IMR-90 (cell line): ENCODE measurements at regions not wholly inside any gene's neighbourhood (a gene's known extent, or its start where the extent isn't known, plus 50 kb on each side); places are given as distances from the start of the nearest gene placed in this dataset.

Experiments
- ATAC-seq: fragments of 200-7000 bp; cut with Tn5 transposase; 2 replicates; pipeline ENCODE4 v1.9.1; 2020; ENCODE audit warnings: low read depth, mild to moderate bottlenecking, moderate library complexity
- BruUV-seq: library from RNA; stranded (reverse); fragments of 400-500 nt; replicated peaks from 2 replicates; lab custom pipeline; 2021; lab: Mats Ljungman, UMichigan
- CTCF ChIA-PET: fragments of 300-600 bp; formaldehyde crosslinking; extraction: SDS; loops from one replicate; lab custom pipeline; 2021; ENCODE audit warnings: antibody characterized with exemption; lab: Yijun Ruan, JAX
- POLR2A ChIA-PET: fragments of 300-600 bp; sonication (Branson Sonifier 250); formaldehyde crosslinking; loops from one replicate; lab custom pipeline; 2022; ENCODE audit warnings: antibody characterized with exemption; ENCODE audit not compliant: unreplicated experiment; lab: Charles Lee
- DNase-seq: peaks from one replicate; pipeline ENCODE4 v3.0.0; 2013
- H2AFZ ChIP-seq: replicated peaks from 2 replicates; pipeline ENCODE3; 2013; ENCODE audit warnings: low read length, mild to moderate bottlenecking; ENCODE audit not compliant: poor library complexity
- H2AK5ac ChIP-seq: 2 replicates; pipeline ENCODE4 v1.6.1; 2013; ENCODE audit warnings: low read depth, low read length, inconsistent platforms
- H2AK9ac ChIP-seq: replicated peaks from 2 replicates; pipeline ENCODE3; 2013; ENCODE audit warnings: mild to moderate bottlenecking, low read depth, low read length, moderate library complexity; ENCODE audit not compliant: poor library complexity
- H2BK120ac ChIP-seq: 2 replicates; pipeline ENCODE4 v1.6.1; 2013; ENCODE audit warnings: low read depth, low read length, inconsistent platforms
- H2BK15ac ChIP-seq: 3 replicates; pipeline ENCODE4 v1.6.1; 2013; ENCODE audit warnings: low read depth, low read length, inconsistent platforms
- H2BK20ac ChIP-seq: 2 replicates; pipeline ENCODE4 v1.6.1; 2013; ENCODE audit warnings: low read depth, mild to moderate bottlenecking, inconsistent platforms, low read length, moderate library complexity
- H2BK5ac ChIP-seq: 2 replicates; pipeline ENCODE4 v1.6.1; 2013; ENCODE audit warnings: mild to moderate bottlenecking, low read depth, low read length, inconsistent platforms; ENCODE audit not compliant: poor library complexity, severe bottlenecking
- H3K14ac ChIP-seq: replicated peaks from 2 replicates; pipeline ENCODE4 v1.6.1; 2013; ENCODE audit warnings: low read depth, low read length, inconsistent platforms
- H3K18ac ChIP-seq: 2 replicates; pipeline ENCODE4 v1.6.1; 2013; ENCODE audit warnings: low read depth, low read length, control low read depth
- H3K23ac ChIP-seq: 2 replicates; pipeline ENCODE4 v1.6.1; 2013; ENCODE audit warnings: low read depth, low read length, inconsistent platforms
- H3K27ac ChIP-seq: 2 replicates; pipeline ENCODE4 v1.5.1; 2013; ENCODE audit warnings: mild to moderate bottlenecking, control low read depth, low read length; ENCODE audit not compliant: insufficient read depth
- H3K27me3 ChIP-seq: 2 replicates; pipeline ENCODE4 v1.6.1; 2013; ENCODE audit warnings: low read length; ENCODE audit not compliant: control insufficient read depth, insufficient read depth
- H3K36me3 ChIP-seq: 2 replicates; pipeline ENCODE4 v1.6.1; 2013; ENCODE audit warnings: low read length, mixed read lengths; ENCODE audit not compliant: control insufficient read depth, insufficient read depth
- H3K4ac ChIP-seq: 2 replicates; pipeline ENCODE4 v1.6.1; 2013; ENCODE audit warnings: low read depth, low read length, inconsistent platforms
- H3K4me1 ChIP-seq: 2 replicates; pipeline ENCODE4 v1.6.1; 2013; ENCODE audit warnings: low read length, mixed read lengths; ENCODE audit not compliant: control insufficient read depth, insufficient read depth
- H3K4me2 ChIP-seq: 2 replicates; pipeline ENCODE4 v1.6.1; 2013; ENCODE audit warnings: low read depth, mild to moderate bottlenecking, control low read depth, low read length, moderate library complexity
- H3K4me3 ChIP-seq: 2 replicates; pipeline ENCODE4 v1.5.1; 2013; ENCODE audit warnings: low read depth, mild to moderate bottlenecking, control low read depth, low read length, moderate library complexity; ENCODE audit not compliant: insufficient read depth
- H3K56ac ChIP-seq: 2 replicates; pipeline ENCODE4 v1.6.1; 2013; ENCODE audit warnings: low read length, inconsistent platforms; ENCODE audit not compliant: insufficient read depth; ENCODE audit errors: extremely low read depth
- H3K79me1 ChIP-seq, 2 experiments: 2 replicates each; pipeline ENCODE4 v1.6.1; 2013; ENCODE audit warnings: low read length in 2 of 2, inconsistent platforms in 1 of 2, low read depth in 1 of 2
- H3K9ac ChIP-seq: 2 replicates; pipeline ENCODE4 v1.6.1; 2013; ENCODE audit warnings: low read depth, low read length, control low read depth
- H3K9me1 ChIP-seq: 2 replicates; pipeline ENCODE4 v1.6.1; 2013; ENCODE audit warnings: low read length, inconsistent platforms; ENCODE audit not compliant: insufficient read depth
- H3K9me3 ChIP-seq: 2 replicates; pipeline ENCODE4 v1.6.1; 2013; ENCODE audit warnings: low read length; ENCODE audit not compliant: control insufficient read depth, insufficient read depth
- H4K20me1 ChIP-seq: 2 replicates; pipeline ENCODE4 v1.6.1; 2013; ENCODE audit warnings: low read length, inconsistent platforms; ENCODE audit not compliant: insufficient read depth
- H4K5ac ChIP-seq: 2 replicates; pipeline ENCODE4 v1.6.1; 2013; ENCODE audit warnings: mild to moderate bottlenecking, low read depth, low read length, control low read depth
- H4K8ac ChIP-seq, 2 experiments: 2 replicates each; pipeline ENCODE4 v1.6.1; 2013; ENCODE audit warnings: low read depth in 2 of 2, low read length in 2 of 2, control low read depth in 1 of 2, inconsistent platforms in 1 of 2
- H4K91ac ChIP-seq: 2 replicates; pipeline ENCODE4 v1.6.1; 2013; ENCODE audit warnings: low read depth, low read length, inconsistent platforms; ENCODE audit not compliant: insufficient read depth
- ELK1 ChIP-seq: fragments of 150-350 bp; IDR thresholded peaks from 2 replicates; pipeline ENCODE4 v1.6.1; 2016; ENCODE audit warnings: low read depth, mild to moderate bottlenecking, low read length, moderate library complexity, borderline replicate concordance
- MAFK ChIP-seq: IDR thresholded peaks from 2 replicates; pipeline ENCODE4 v1.6.1; 2012; ENCODE audit warnings: low read depth, low read length, improper control_type of control experiment
- MXI1 ChIP-seq: IDR thresholded peaks from 2 replicates; pipeline ENCODE4 v1.6.1; 2012; ENCODE audit warnings: low read depth, mild to moderate bottlenecking, low read length, moderate library complexity, borderline replicate concordance
- NFE2L2 ChIP-seq: fragments of 150-350 bp; IDR thresholded peaks from 2 replicates; pipeline ENCODE4 v1.6.1; 2016; ENCODE audit warnings: low read depth, mild to moderate bottlenecking, low read length
- RCOR1 ChIP-seq: IDR thresholded peaks from 2 replicates; pipeline ENCODE4 v1.6.1; 2012; ENCODE audit warnings: mild to moderate bottlenecking, low read length, improper control_type of control experiment; ENCODE audit not compliant: insufficient replicate concordance
- RFX5 ChIP-seq: IDR thresholded peaks from 2 replicates; pipeline ENCODE4 v1.8.0; 2012; ENCODE audit warnings: low read depth, mild to moderate bottlenecking, low read length, moderate library complexity
- WGBS, 2 experiments: methylation state at CpG; one replicate each; pipeline versions ENCODE4 v1.1.5 to v1.1.7; 2013; ENCODE audit warnings: missing lambda C conversion rate in 2 of 2; ENCODE audit not compliant: insufficient read length in 1 of 2; ENCODE audit errors: extremely low coverage in 2 of 2; 5-methylcytosine and 5-hydroxymethylcytosine counted together
- dilution Hi-C: fragments of 300-500 bp; cut with HindIII; formaldehyde crosslinking; loops from one replicate; pipeline ENCODE4 v1.14.3; 2018; ENCODE audit warnings: low sequenced_read_pairs; ENCODE audit not compliant: unreplicated experiment
- in situ Hi-C: fragments of 300-500 bp; cut with MboI; formaldehyde crosslinking; loops from 3 replicates; pipeline ENCODE4 v1.14.3; 2019; ENCODE audit warnings: low sequenced_read_pairs, inconsistent platforms, mixed read lengths
- intact Hi-C: fragments of 100-400 bp; cut with micrococcal nuclease; formaldehyde crosslinking; loops from 2 replicates; pipeline ENCODE4 v1.10.0; 2022
- TF ChIP-seq, protein P1 (sequence below): fragments of 150-350 bp; IDR thresholded peaks from 2 replicates; pipeline ENCODE4 v1.6.1; 2017; ENCODE audit warnings: mild to moderate bottlenecking, antibody characterized with exemption, low read length, low read depth

DNA sequence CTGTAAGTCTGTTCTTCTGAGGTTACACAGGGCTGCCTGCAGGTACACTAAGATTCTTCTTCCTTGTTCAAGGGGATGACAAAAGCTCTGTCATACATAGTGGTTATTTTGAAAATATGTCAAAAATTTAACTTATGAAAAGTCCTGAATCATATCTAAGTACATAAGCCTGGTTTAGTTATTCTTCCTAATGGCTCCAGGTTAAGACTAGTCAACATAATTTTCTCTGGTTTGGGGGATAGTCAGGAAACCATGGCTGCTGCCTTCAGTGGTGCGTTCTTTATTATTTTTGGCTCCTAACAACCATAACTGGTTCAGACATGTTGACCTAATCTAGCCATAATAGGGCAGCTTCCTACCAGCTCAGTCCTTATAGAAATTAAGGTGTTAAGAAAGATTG is 257.4 kb upstream of the DDI1 start:
- Histone ChIP-seq H3K23ac (no peak overlapping the region), H3K9ac (no peak overlapping the region), H3K36me3 (no peaks in the 10 kb centered on the region), H4K91ac (no peak overlapping the region), H3K4me1 (no peaks in the 10 kb centered on the region), H2BK15ac (no peak overlapping the region), H2AK5ac (no peak overlapping the region), H3K4ac (no peak overlapping the region), H2AK9ac (no peak overlapping the region), H3K56ac (no peak overlapping the region), H3K27me3 (no peaks in the 10 kb centered on the region), H4K5ac (no peak overlapping the region), H3K18ac (no peak overlapping the region), H2BK120ac (no peak overlapping the region), H2BK20ac (no peak overlapping the region; the same call in 1 of the 2 replicates), H3K79me1 (no peaks in the 10 kb centered on the region), H3K14ac (no peak overlapping the region), H4K20me1 (no peaks in the 10 kb centered on the region), H3K9me3 (no peaks in the 10 kb centered on the region), H3K4me2 (no peak overlapping the region), H4K8ac (no peak overlapping the region), H2AFZ (no peak overlapping the region), H2BK5ac (no peak overlapping the region), H3K9me1 (no peaks in the 10 kb centered on the region), H3K4me3 (no peak overlapping the region), H3K27ac (no peak overlapping the region)
- in situ Hi-C loops (no loop called here), intact Hi-C loops (no loop called here), dilution Hi-C loops (no loop called here)
- ATAC-seq (no peak), DNase-seq (no peak)
- CTCF ChIA-PET: no interaction called here
- POLR2A ChIA-PET: no interaction called here
- no CpG with 5 or more reads among the region's 1 CpG for WGBS, 2 experiments
- TF ChIP-seq MAFK: no peak
- TF ChIP-seq NFE2L2: no peak
- TF ChIP-seq MXI1: no peak
- TF ChIP-seq, protein P1, sequence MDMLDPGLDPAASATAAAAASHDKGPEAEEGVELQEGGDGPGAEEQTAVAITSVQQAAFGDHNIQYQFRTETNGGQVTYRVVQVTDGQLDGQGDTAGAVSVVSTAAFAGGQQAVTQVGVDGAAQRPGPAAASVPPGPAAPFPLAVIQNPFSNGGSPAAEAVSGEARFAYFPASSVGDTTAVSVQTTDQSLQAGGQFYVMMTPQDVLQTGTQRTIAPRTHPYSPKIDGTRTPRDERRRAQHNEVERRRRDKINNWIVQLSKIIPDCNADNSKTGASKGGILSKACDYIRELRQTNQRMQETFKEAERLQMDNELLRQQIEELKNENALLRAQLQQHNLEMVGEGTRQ: no peak
- no peak for TF ChIP-seq ELK1
- TF ChIP-seq RCOR1: no peak
- no peak for TF ChIP-seq RFX5
- BruUV-seq: no TSS peak
